Hepatocyte (in vitro differentiated cells): ENCODE measurements at regions not wholly inside any gene's neighbourhood (a gene's known extent, or its start where the extent isn't known, plus 50 kb on each side); places are given as distances from the start of the nearest gene placed in this dataset.

Source experiments
- DNase-seq: peaks from one replicate; pipeline ENCODE4 v3.0.0-alpha.2; 2016; ENCODE audit warnings: low spot score
- H2AFZ ChIP-seq: fragments of 200-600 bp; sonication (generic); 2 replicates; pipeline ENCODE4 v1.6.0; 2016; ENCODE audit warnings: antibody characterized with exemption, mild to moderate bottlenecking
- H3K27ac ChIP-seq: fragments of 200-600 bp; sonication (generic); 2 replicates; pipeline ENCODE4 v1.5.1; 2016; ENCODE audit warnings: mild to moderate bottlenecking
- H3K27me3 ChIP-seq: fragments of 200-600 bp; sonication (generic); 2 replicates; pipeline ENCODE4 v1.6.1; 2016
- H3K36me3 ChIP-seq: fragments of 200-600 bp; sonication (generic); replicated peaks from 2 replicates; pipeline ENCODE4 v1.5.1; 2016; ENCODE audit warnings: low read depth; ENCODE audit not compliant: insufficient read depth
- H3K4me1 ChIP-seq: fragments of 200-600 bp; sonication (generic); 2 replicates; pipeline ENCODE4 v1.5.1; 2016; ENCODE audit warnings: mild to moderate bottlenecking, moderate library complexity; ENCODE audit not compliant: insufficient read depth
- H3K4me2 ChIP-seq: fragments of 200-600 bp; sonication (generic); 2 replicates; pipeline ENCODE4 v1.6.0; 2016
- H3K4me3 ChIP-seq: fragments of 200-600 bp; sonication (generic); 2 replicates; pipeline ENCODE4 v1.5.1; 2016; ENCODE audit warnings: mild to moderate bottlenecking
- H3K79me2 ChIP-seq: fragments of 200-600 bp; sonication (generic); 2 replicates; pipeline ENCODE4 v1.6.0; 2017; ENCODE audit warnings: mild to moderate bottlenecking
- H3K9me2 ChIP-seq: fragments of 200-600 bp; sonication (generic); replicated peaks from 2 replicates; pipeline ENCODE4 v1.6.0; 2017; ENCODE audit warnings: mild to moderate bottlenecking; ENCODE audit not compliant: insufficient read depth
- H3K9me3 ChIP-seq: fragments of 200-600 bp; sonication (generic); 2 replicates; pipeline ENCODE4 v1.5.1; 2016; ENCODE audit warnings: low read depth, mild to moderate bottlenecking
- H4K20me1 ChIP-seq: fragments of 200-600 bp; sonication (generic); 2 replicates; pipeline ENCODE4 v1.6.0; 2016; ENCODE audit warnings: mild to moderate bottlenecking; ENCODE audit not compliant: insufficient read depth, poor library complexity, severe bottlenecking
- CTCF ChIP-seq: fragments of 200-600 bp; sonication (generic); IDR thresholded peaks from 2 replicates; pipeline ENCODE4 v1.5.1; 2016; ENCODE audit warnings: antibody characterized with exemption, mild to moderate bottlenecking; ENCODE audit not compliant: poor library complexity
- EZH2 ChIP-seq: fragments of 200-600 bp; sonication (generic); IDR thresholded peaks from 2 replicates; pipeline ENCODE4 v1.6.1; 2016; ENCODE audit warnings: antibody characterized with exemption, mild to moderate bottlenecking, borderline replicate concordance
- EZH2phosphoT487 ChIP-seq: fragments of 200-600 bp; sonication (generic); IDR thresholded peaks from one replicate; pipeline ENCODE4 v1.6.1; 2018; ENCODE audit warnings: antibody characterized with exemption, mild to moderate bottlenecking, low read depth, moderate library complexity; ENCODE audit not compliant: unreplicated experiment, severe bottlenecking
- WGBS: methylation state at CpG from one replicate; pipeline ENCODE4 v1.1.6; 2016; ENCODE audit warnings: low lambda C conversion rate; ENCODE audit errors: missing lambda C conversion rate; 5-methylcytosine and 5-hydroxymethylcytosine counted together

DNA sequence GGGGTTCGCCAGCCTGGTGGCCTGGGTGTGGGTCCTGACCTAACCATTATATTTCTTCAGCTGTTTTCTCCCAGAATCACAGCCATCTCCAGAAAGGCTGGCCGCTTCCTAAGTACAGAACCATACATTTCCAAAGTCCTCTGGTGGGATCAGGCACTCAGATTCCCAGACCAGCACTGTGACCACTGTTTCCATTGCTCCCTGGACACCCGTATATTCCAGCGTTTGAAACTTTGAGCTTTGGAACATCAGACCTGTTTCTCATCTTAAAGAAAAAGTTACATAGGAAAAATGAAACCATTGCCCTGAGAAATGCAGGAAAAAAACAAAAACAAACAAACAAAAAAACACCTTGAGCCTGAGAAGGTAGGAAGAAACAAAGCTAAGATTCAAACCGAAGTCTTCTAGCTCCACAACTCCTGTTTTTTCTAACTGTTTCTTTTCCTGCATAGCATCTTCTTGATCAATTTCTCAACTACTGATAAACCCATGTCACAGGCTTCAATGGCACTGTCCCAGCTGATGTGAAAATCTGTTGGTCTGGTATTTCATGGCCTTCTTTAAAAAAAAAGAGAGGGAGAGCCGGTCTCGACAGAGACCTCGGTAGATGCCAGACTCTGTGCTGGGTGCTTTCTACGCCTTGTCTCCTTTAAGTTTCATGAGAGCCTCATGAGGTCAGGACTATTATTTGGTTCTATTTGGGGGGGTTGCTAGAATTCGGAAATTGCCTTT is 221.3 kb downstream of the TOMM20 start:
- Histone ChIP-seq H3K4me2 (peak overlapping the region; percentile 45), H3K9me2 (no peaks in the 10 kb centered on the region), H2AFZ (no peak overlapping the region), H3K4me3 (no peak overlapping the region), H3K79me2 (no peaks in the 10 kb centered on the region), H4K20me1 (no peaks in the 10 kb centered on the region), H3K27me3 (no peaks in the 10 kb centered on the region), H3K4me1 (peaks cover 28% of the 10 kb centered on the region), H3K27ac (peak overlapping the region; percentile 96), H3K9me3 (no peaks in the 10 kb centered on the region), H3K36me3 (no peaks in the 10 kb centered on the region)
- 70% methylated on average over 10 of the region's 10 CpGs for WGBS
- TF ChIP-seq EZH2 (no peak), CTCF (no peak), EZH2phosphoT487 (no peak)
- no peak for DNase-seq

DNA sequence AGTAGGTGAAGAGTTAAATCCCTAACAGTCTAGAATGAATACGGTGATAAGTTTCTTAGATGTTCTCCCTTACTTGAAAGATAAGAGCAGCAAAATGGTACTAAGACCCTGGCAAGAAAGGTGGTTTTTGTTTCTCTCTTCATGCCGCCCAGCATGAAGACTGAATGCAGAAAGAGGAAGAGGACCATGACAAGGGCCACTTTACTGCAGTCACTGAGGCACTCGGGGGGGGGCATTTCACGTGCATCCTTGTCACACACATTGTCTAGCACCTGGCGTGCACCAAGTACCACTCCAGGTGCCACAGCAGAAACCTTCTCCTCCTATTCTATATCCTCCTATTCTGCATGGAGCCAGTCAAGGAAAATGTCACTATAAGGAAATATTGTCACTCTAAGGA is 222.0 kb downstream of the TOMM20 start:
- Histone ChIP-seq H3K4me1 (peaks cover 28% of the 10 kb centered on the region), H3K79me2 (no peaks in the 10 kb centered on the region), H3K27ac (peak overlapping the region; percentile 96), H3K4me3 (no peak overlapping the region), H4K20me1 (no peaks in the 10 kb centered on the region), H3K36me3 (no peaks in the 10 kb centered on the region), H2AFZ (no peak overlapping the region), H3K27me3 (no peaks in the 10 kb centered on the region), H3K4me2 (no peak overlapping the region), H3K9me3 (no peaks in the 10 kb centered on the region), H3K9me2 (no peaks in the 10 kb centered on the region)
- 90% methylated on average over 5 of the region's 5 CpGs for WGBS
- DNase-seq, result no peak
- TF ChIP-seq EZH2 (no peak), EZH2phosphoT487 (no peak), CTCF (no peak)

DNA sequence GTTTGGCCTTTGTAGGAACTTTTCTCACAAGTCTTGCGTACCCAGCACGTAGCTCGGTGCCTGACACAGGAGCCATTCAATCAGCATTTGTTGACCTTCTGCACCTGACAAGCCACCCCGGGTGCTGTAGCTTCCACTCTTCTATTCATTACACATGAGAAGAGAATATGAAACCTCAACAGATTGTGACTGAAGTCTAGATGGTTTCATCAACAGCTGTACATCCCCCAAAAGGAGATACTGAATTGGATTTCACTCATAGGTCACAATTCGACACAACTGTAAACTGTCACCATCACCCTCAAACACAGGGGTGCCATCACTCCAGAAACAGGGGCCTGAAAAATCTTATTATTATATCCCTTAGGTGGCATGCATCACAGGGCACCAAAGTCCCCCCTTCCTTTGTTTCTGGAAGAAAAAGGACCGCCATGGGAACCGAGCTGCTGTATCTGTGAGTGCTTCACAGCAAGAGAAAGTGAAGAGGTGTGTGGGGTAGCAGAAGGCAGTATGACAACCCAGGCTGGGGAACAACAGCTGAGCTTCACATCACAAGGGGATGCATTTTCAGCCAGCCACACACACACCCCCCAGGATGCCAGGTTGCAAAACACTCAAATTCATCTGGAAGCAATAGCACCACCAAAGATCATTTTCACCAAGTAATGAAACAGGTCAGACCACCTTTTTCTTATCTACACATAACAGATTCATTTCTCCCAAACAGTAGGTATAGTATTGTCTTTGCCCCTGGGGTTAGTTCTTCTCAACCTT is 225.7 kb downstream of the TOMM20 start:
- WGBS, result 79% methylated on average over 7 of the region's 7 CpGs
- peaks cover 24% of the 10 kb centered on the region for H3K4me1 ChIP-seq

More for the DNA sequence above, 225.7 kb downstream of the TOMM20 start:
- Histone ChIP-seq H3K9me2 (no peaks in the 10 kb centered on the region), H3K36me3 (no peaks in the 10 kb centered on the region), H2AFZ (no peak overlapping the region), H4K20me1 (no peaks in the 10 kb centered on the region), H3K9me3 (no peaks in the 10 kb centered on the region), H3K27ac (no peak overlapping the region), H3K79me2 (no peaks in the 10 kb centered on the region), H3K4me2 (no peak overlapping the region), H3K4me3 (no peak overlapping the region), H3K27me3 (no peaks in the 10 kb centered on the region)
- no peak for TF ChIP-seq EZH2
- no peak for TF ChIP-seq CTCF
- no peak for TF ChIP-seq EZH2phosphoT487
- DNase-seq, result no peak
